ENCODE measurements at regions not wholly inside any gene's neighbourhood (a gene's known extent, or its start where the extent isn't known, plus 50 kb on each side); places are given as distances from the start of the nearest gene placed in this dataset.

DNA sequence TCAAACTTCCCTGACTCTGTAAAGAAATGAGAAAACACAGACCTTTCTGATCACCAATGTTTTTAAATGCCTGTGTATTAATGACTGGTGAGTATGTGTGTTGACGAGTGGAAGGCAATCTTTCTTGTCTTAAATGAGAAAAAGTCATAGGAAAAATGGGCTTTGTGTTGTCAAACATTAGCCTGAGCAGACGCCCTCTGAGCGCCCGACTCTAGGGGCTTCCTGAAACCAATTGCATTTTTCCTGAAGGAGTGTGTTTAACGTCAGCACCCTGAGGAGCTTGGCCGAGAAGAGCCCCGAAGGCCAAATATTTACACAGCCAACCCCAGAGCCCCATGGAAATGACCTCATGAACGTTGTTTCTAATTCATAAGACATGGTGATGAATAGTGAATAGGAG, 154.3 kb downstream of the PHF2 start:
- DNase-seq (ENCODE audit: low read depth in 2 of 3, low spot score in 2 of 3): no peak

DNA sequence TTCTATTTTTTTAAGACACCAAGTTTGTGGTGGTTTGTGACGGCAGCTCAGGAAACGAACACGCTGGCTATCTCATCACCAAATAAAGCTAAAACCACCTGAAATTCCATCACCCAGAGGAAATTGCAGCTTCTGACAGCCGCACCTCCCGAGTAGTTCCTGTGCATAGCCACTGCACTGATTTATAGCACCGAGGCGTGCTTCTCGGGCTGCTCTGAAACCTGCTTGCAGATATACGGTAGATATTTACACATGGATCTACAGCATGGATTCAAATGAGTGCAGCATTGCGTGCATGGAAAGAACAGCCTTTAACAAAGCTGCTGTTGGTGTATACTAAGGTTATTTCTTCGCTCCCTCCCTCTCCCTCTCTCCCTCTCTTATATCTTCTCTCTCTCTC, 153.8 kb downstream of the PHF2 start:
- no peak for DNase-seq (ENCODE audit: low read depth in 2 of 3, low spot score in 2 of 3)

All from activated CD8-positive, alpha-beta memory T cell treated with anti-CD3 and anti-CD28 coated beads for 48 hours (primary cell).